Peyer's patch (tissue), 4 donors: ENCODE measurements at regions not wholly inside any gene's neighbourhood (a gene's known extent, or its start where the extent isn't known, plus 50 kb on each side); places are given as distances from the start of the nearest gene placed in this dataset.

Experiments
- POLR2A ChIP-seq, 2 donors: fragments of 450-650 bp; IDR thresholded peaks; one replicate each; pipeline ENCODE4 v1.5.1; 2017; ENCODE audit warnings: antibody characterized with exemption in 2 of 2, mild to moderate bottlenecking in 2 of 2, moderate library complexity in 2 of 2
- TF ChIP-seq, protein P1 (sequence below), 6 experiments: fragments of 450-650 bp in 4 of 6; fragments of 200-600 bp in 2 of 6; sonication (generic) in 1 of 6; IDR thresholded peaks; one replicate each; pipeline ENCODE4 v1.5.1; 2017 to 2019; ENCODE audit warnings: antibody characterized with exemption in 6 of 6, mild to moderate bottlenecking in 3 of 6, moderate library complexity in 1 of 6

DNA sequence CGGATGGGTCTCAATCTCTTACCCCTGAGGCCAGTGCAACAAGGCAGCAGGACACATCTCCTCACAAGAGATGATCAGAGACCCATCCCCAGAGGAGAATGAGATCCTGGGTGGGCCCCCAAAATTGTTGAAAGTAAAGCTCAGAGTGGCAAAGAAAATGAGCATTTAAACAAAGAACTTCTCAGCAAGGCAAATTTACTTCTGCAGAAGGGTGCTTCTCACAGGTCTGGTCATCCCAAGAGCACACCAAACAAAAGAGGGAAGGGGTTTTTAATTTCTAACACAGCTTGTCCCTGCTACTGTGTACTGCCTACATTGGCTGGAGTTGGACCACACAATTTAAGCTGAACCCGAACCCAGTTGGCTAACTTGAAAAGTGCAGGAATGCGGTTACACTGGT is 1628.6 kb upstream of the RAG2 start:
- TF ChIP-seq, protein P1, sequence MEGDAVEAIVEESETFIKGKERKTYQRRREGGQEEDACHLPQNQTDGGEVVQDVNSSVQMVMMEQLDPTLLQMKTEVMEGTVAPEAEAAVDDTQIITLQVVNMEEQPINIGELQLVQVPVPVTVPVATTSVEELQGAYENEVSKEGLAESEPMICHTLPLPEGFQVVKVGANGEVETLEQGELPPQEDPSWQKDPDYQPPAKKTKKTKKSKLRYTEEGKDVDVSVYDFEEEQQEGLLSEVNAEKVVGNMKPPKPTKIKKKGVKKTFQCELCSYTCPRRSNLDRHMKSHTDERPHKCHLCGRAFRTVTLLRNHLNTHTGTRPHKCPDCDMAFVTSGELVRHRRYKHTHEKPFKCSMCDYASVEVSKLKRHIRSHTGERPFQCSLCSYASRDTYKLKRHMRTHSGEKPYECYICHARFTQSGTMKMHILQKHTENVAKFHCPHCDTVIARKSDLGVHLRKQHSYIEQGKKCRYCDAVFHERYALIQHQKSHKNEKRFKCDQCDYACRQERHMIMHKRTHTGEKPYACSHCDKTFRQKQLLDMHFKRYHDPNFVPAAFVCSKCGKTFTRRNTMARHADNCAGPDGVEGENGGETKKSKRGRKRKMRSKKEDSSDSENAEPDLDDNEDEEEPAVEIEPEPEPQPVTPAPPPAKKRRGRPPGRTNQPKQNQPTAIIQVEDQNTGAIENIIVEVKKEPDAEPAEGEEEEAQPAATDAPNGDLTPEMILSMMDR (IDR thresholded peaks at IDR 0.05) = no peak
- TF ChIP-seq POLR2A (IDR thresholded peaks at IDR 0.05) = no peak
